ENCODE measurements at regions not wholly inside any gene's neighbourhood (a gene's known extent, or its start where the extent isn't known, plus 50 kb on each side); places are given as distances from the start of the nearest gene placed in this dataset.

DNA sequence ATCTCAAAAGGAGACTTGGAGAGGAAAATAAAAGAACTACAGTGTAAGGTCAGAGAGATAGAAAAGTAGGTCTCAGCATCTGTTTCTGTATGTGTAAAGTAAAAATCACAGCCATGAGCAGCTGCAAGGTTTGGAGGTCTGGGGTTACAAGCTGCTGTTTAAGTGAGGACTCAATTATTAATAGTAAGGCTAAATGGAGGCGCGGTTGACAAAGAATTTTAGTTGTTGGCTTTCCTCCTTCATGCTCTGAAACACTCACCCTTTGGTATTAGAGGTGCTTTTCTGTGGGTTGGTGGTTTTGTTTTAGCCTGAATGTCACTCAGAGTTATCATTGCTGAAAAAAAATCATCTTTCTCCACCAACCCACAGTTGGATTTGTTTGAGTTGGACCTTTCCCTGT is 59.8 kb upstream of the HAO2 start:
- no peak overlapping the region for H3K4me3 Mint-ChIP-seq
- Histone ChIP-seq H3K4me1 (ENCODE audit: control insufficient read depth, insufficient read depth, low read length, poor library complexity, severe bottlenecking) (no peaks in the 10 kb centered on the region), H3K27ac (ENCODE audit: insufficient read depth, low read length, poor library complexity, severe bottlenecking) (no peak overlapping the region), H3K4me3 (ENCODE audit: low read depth, low read length) (no peak overlapping the region), H3K9me3 (ENCODE audit: control insufficient read depth in 2 of 2, low read length in 2 of 2) (no peaks in the 10 kb centered on the region), H3K27me3 (ENCODE audit: control insufficient read depth, insufficient read depth, low read length) (no peaks in the 10 kb centered on the region), H3K36me3 (ENCODE audit: control insufficient read depth, insufficient read depth, low read length) (no peaks in the 10 kb centered on the region)
- DNase-seq (no peak), ATAC-seq (ENCODE audit: low read depth in 2 of 2) (no peak)
- H3K27ac Mint-ChIP-seq = no peak overlapping the region
- peaks cover 18% of the 10 kb centered on the region for H3K27me3 Mint-ChIP-seq
- H3K9me3 Mint-ChIP-seq = peaks cover 0 to 4% (median 0%) of the 10 kb centered on the region in 7 donors
- H3K36me3 Mint-ChIP-seq = no peaks in the 10 kb centered on the region
- no peaks in the 10 kb centered on the region for H3K4me1 Mint-ChIP-seq

DNA sequence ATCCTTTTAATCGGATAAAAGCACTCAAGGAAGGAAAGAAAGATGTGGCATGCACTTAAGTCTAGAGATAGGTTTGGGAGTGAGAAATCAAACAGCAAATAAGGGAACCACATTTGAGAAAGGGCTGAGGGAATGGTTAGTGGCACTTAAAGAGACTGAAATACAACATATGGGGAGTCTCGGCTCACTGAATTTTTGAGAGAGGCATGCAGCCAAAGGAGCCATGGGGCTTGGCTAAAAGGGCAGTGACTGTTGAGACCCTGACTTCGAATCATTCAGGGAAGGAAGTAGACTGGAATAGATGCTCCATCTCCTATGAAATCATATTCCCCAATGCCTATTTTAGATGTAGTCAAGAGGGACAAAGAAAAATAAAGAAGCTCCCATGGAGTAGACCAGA is 58.3 kb upstream of the HAO2 start:
- Histone ChIP-seq H3K27ac (ENCODE audit: insufficient read depth, low read length, poor library complexity, severe bottlenecking) (no peak overlapping the region), H3K36me3 (ENCODE audit: control insufficient read depth, insufficient read depth, low read length) (no peaks in the 10 kb centered on the region), H3K9me3 (ENCODE audit: control insufficient read depth in 2 of 2, low read length in 2 of 2) (no peaks in the 10 kb centered on the region), H3K4me1 (ENCODE audit: control insufficient read depth, insufficient read depth, low read length, poor library complexity, severe bottlenecking) (no peaks in the 10 kb centered on the region), H3K4me3 (ENCODE audit: low read depth, low read length) (no peak overlapping the region), H3K27me3 (ENCODE audit: control insufficient read depth, insufficient read depth, low read length) (no peaks in the 10 kb centered on the region)
- DNase-seq = no peak
- Mint-ChIP-seq H3K9me3 (peaks cover 0 to 4% (median 0%) of the 10 kb centered on the region in 7 donors), H3K36me3 (no peaks in the 10 kb centered on the region), H3K27me3 (peaks cover 18% of the 10 kb centered on the region), H3K27ac (no peak overlapping the region), H3K4me1 (no peaks in the 10 kb centered on the region), H3K4me3 (no peak overlapping the region)
- ATAC-seq (ENCODE audit: low read depth in 2 of 2) = no peak

DNA sequence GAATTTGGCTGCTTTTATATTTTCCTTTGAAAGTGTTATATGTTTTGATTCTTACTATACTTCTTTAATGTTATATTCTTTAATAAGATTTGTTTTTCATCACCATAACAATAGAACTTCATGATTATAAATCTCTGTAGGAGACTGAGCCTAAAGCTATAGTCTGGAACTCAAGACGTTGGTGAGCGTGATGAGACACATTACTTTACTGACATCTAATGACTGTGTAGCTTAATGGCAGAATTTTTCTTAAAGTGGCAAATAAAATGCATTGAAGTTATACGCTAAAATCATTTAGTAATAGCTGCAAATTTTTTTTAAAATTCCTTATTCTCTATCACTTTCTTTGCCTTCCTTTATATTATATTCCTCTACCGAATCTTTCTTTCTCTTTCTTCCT is 56.1 kb upstream of the HAO2 start:
- H3K4me1 Mint-ChIP-seq = no peaks in the 10 kb centered on the region
- Histone ChIP-seq H3K27me3 (ENCODE audit: control insufficient read depth, insufficient read depth, low read length) (no peaks in the 10 kb centered on the region), H3K9me3 (ENCODE audit: control insufficient read depth in 2 of 2, low read length in 2 of 2) (no peaks in the 10 kb centered on the region), H3K4me3 (ENCODE audit: low read depth, low read length) (no peak overlapping the region), H3K36me3 (ENCODE audit: control insufficient read depth, insufficient read depth, low read length) (no peaks in the 10 kb centered on the region), H3K27ac (ENCODE audit: insufficient read depth, low read length, poor library complexity, severe bottlenecking) (no peak overlapping the region), H3K4me1 (ENCODE audit: control insufficient read depth, insufficient read depth, low read length, poor library complexity, severe bottlenecking) (no peaks in the 10 kb centered on the region)
- H3K27ac Mint-ChIP-seq = no peak overlapping the region
- H3K27me3 Mint-ChIP-seq = peaks cover 16% of the 10 kb centered on the region
- H3K36me3 Mint-ChIP-seq = no peaks in the 10 kb centered on the region
- no peak for ATAC-seq (ENCODE audit: low read depth in 2 of 2)
- H3K4me3 Mint-ChIP-seq = no peak overlapping the region
- peaks cover 0 to 1% (median 0%) of the 10 kb centered on the region in 7 donors for H3K9me3 Mint-ChIP-seq
- DNase-seq = no peak

DNA sequence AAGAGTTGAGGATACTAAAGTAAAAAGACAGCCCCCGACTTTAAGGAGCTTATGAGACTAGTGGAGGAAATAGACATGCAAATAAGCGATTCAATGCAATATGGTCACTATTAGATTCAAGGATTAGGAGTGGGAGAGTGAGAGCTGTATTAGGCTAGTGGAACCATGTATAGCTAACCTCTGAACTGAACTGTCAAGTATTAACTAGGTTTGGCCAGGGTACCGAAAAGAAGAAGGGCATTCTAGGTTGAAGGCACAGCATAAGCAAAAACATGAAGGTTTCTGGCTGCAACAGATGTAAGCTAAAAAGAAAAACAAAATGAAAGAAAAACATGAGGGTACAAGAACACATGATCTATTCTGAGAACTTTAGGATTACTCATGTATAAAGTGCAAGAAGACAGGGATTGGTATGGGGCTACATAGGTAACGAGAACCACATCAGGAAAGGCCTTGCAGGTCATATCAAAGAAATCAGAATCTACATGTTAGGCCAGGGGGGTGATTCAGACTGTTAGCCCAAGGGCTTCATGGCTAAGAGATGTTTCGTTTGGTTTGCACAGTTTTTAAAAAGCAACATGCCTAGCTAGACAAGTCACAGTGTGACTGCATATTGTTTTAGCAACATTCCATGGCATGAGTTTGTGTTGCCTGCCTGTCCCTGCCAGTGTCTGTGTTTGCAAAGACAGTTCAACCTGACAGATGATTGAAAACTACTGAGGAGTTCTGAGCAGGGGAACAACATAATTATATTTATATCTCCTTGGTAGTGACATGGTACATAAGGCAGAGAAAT is 54.4 kb upstream of the HAO2 start:
- H3K9me3 ChIP-seq (ENCODE audit: control insufficient read depth in 2 of 2, low read length in 2 of 2) = no peaks in the 10 kb centered on the region
- H3K4me3 ChIP-seq (ENCODE audit: low read depth, low read length) = no peak overlapping the region
- H3K36me3 ChIP-seq (ENCODE audit: control insufficient read depth, insufficient read depth, low read length) = no peaks in the 10 kb centered on the region
- peaks cover 0 to 1% (median 0%) of the 10 kb centered on the region in 7 donors for H3K9me3 Mint-ChIP-seq
- DNase-seq (no peak), ATAC-seq (ENCODE audit: low read depth in 2 of 2) (no peak)
- H3K4me1 ChIP-seq (ENCODE audit: control insufficient read depth, insufficient read depth, low read length, poor library complexity, severe bottlenecking) = no peaks in the 10 kb centered on the region
- no peaks in the 10 kb centered on the region for H3K36me3 Mint-ChIP-seq
- H3K27me3 Mint-ChIP-seq = peaks cover 4% of the 10 kb centered on the region
- H3K27ac ChIP-seq (ENCODE audit: insufficient read depth, low read length, poor library complexity, severe bottlenecking) = no peak overlapping the region
- no peak overlapping the region for H3K4me3 Mint-ChIP-seq
- no peak overlapping the region for H3K27ac Mint-ChIP-seq
- no peaks in the 10 kb centered on the region for H3K4me1 Mint-ChIP-seq
- no peaks in the 10 kb centered on the region for H3K27me3 ChIP-seq (ENCODE audit: control insufficient read depth, insufficient read depth, low read length)

DNA sequence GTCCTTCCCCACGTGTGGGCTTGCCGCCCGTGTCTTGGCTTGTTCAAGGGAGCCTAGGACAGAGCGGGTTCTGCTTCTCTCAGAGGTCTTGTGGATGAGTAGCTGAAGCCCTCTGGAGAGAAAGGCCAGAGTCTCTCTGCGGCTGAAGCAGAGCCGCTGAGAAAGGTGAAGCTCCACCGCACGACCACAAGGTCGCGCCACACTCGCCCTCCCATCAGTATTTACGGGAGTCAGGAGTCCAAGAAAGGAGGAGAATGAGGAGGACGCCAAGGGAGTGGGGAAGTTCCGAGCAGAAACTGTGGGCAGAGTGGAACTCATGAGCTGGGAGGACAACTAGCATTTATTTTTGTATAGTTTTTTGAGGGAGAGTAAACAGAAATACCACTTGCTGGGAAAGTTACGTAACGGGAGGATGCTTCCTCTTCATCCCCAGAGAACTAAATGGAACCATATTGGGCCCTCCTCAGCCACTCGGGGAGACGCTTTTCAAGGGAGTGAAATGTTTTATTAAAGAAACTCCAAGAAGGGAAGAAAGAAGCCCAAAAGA is 51.6 kb upstream of the HAO2 start:
- Mint-ChIP-seq H3K9me3 (no peaks in the 10 kb centered on the region), H3K27ac (no peak overlapping the region), H3K4me3 (no peak overlapping the region), H3K27me3 (peaks cover 4% of the 10 kb centered on the region), H3K4me1 (no peaks in the 10 kb centered on the region), H3K36me3 (no peaks in the 10 kb centered on the region)
- Histone ChIP-seq H3K36me3 (ENCODE audit: control insufficient read depth, insufficient read depth, low read length) (no peaks in the 10 kb centered on the region), H3K4me1 (ENCODE audit: control insufficient read depth, insufficient read depth, low read length, poor library complexity, severe bottlenecking) (no peaks in the 10 kb centered on the region), H3K27me3 (ENCODE audit: control insufficient read depth, insufficient read depth, low read length) (no peaks in the 10 kb centered on the region), H3K9me3 (ENCODE audit: control insufficient read depth in 2 of 2, low read length in 2 of 2) (no peaks in the 10 kb centered on the region), H3K27ac (ENCODE audit: insufficient read depth, low read length, poor library complexity, severe bottlenecking) (no peak overlapping the region), H3K4me3 (ENCODE audit: low read depth, low read length) (no peak overlapping the region)
- ATAC-seq (ENCODE audit: low read depth in 2 of 2) = no peak
- no peak for DNase-seq

DNA sequence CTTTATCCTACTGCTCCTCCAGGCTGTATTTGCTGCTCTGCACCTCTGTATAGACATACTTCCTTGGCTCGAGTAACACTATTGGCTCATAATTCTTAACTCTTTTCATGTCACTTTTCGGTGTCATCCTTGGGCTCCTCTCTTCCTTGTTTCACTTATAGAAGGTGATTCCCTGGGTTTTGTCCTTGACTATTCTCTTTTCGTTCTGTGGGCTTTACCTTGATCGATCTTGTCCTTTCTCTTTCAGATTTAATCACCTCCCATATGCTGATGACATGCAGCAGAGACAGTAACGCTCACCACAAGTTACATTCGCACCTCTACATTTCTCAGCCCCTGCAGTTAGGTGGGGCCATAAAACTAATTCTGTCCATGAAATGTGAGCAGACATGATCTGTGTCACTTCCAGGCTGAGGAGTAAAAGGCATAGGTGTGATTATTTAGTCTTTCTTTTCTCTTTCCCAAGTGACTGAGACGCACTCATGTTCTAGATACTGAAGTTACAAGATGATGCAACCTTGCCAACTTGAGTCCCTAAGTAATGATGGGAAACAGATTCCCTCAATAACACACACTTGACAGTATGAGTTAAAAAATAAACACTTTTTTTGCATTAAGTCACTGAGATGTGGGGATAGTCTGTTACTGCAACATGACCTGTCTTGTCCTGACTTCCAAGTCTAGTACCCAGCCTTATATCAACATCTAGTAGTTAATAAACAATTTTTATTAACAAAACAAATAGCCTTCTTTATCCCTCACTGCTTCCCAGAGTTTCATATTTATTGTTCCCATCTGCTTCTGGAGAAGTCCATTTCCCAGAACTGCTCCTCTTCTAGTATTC is 49.9 kb upstream of the HAO2 start:
- DNase-seq = no peak
- Mint-ChIP-seq H3K9me3 (peaks cover 0 to 2% (median 0%) of the 10 kb centered on the region in 7 donors), H3K27ac (no peak overlapping the region), H3K27me3 (peaks cover 4% of the 10 kb centered on the region), H3K36me3 (no peaks in the 10 kb centered on the region), H3K4me3 (no peak overlapping the region), H3K4me1 (peaks cover 0 to 2% (median 0%) of the 10 kb centered on the region in 4 donors)
- no peaks in the 10 kb centered on the region for H3K36me3 ChIP-seq (ENCODE audit: control insufficient read depth, insufficient read depth, low read length)
- no peaks in the 10 kb centered on the region for H3K4me1 ChIP-seq (ENCODE audit: control insufficient read depth, insufficient read depth, low read length, poor library complexity, severe bottlenecking)
- H3K27ac ChIP-seq (ENCODE audit: insufficient read depth, low read length, poor library complexity, severe bottlenecking) = no peak overlapping the region
- H3K27me3 ChIP-seq (ENCODE audit: control insufficient read depth, insufficient read depth, low read length) = no peaks in the 10 kb centered on the region
- H3K9me3 ChIP-seq (ENCODE audit: control insufficient read depth in 2 of 2, low read length in 2 of 2) = no peaks in the 10 kb centered on the region
- ATAC-seq (ENCODE audit: low read depth in 2 of 2) = no peak
- no peak overlapping the region for H3K4me3 ChIP-seq (ENCODE audit: low read depth, low read length)

Data from CD4-positive, CD25-positive, alpha-beta regulatory T cell (primary cell).